ENCODE measurements at regions not wholly inside any gene's neighbourhood (a gene's known extent, or its start where the extent isn't known, plus 50 kb on each side); places are given as distances from the start of the nearest gene placed in this dataset.
A peak's percentile ranks its signal among the peaks of the same experiment; 100 is the strongest.

DNA sequence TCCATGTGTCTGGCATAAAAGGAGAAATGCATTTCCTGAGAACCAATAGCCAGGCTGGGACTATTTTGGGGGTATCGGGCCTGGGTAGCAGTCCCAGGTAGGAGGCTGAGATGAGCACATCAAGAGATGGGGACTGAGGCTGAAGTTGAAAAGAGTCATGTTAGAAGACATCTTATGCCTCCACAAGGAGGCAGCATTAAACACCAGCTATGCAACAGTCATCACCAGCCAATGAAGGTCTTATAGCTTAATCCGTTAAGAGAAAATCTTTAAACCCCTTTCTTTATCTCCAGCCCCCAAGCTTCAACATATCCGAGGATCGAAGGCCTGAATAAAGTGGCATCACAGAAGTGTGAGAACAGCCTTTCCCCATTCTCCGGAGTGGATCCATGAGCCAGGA, 640.7 kb upstream of the PTBP2 start:
- Histone ChIP-seq H3K4me2 (ENCODE audit: low read length) (no peak overlapping the region), H2AFZ (ENCODE audit: low read length) (no peak overlapping the region), H3K79me2 (ENCODE audit: insufficient read depth, low read depth, low read length) (no peaks in the 10 kb centered on the region), H3K4me1 (ENCODE audit: insufficient read depth, low read length, poor library complexity, severe bottlenecking) (no peaks in the 10 kb centered on the region), H3K27ac (ENCODE audit: low read depth, low read length, poor library complexity, severe bottlenecking) (no peak overlapping the region), H4K20me1 (ENCODE audit: insufficient read depth, low read length) (no peaks in the 10 kb centered on the region), H3K36me3 (ENCODE audit: insufficient read depth, low read length) (no peaks in the 10 kb centered on the region), H3K9me3 (ENCODE audit: low read length) (no peaks in the 10 kb centered on the region), H3K4me3 (ENCODE audit: low read depth, low read length, poor library complexity, severe bottlenecking) (no peak overlapping the region), H3K9me2 (ENCODE audit: insufficient read depth, low read length) (no peaks in the 10 kb centered on the region)
- no TSS peak for BruUV-seq (replicated peaks)
- peak; percentile 5 for DNase-seq (ENCODE audit: low spot score)
- ChIA-PET POLR2A (no interaction called here), CTCF (ENCODE audit: unreplicated experiment) (no interaction called here)
- TF ChIP-seq EZH2phosphoT487 (IDR thresholded peaks at IDR 0.05; ENCODE audit: borderline replicate concordance, low read depth, low read length) (no peak), CTCF (conservative IDR thresholded peaks at IDR 0.05; ENCODE audit: low read length) (0 out of 2 replicates have a peak, but pooled peaks have one; percentile 12)
- intact Hi-C loops (cut with micrococcal nuclease; ENCODE audit: unreplicated experiment) = no loop called here

DNA sequence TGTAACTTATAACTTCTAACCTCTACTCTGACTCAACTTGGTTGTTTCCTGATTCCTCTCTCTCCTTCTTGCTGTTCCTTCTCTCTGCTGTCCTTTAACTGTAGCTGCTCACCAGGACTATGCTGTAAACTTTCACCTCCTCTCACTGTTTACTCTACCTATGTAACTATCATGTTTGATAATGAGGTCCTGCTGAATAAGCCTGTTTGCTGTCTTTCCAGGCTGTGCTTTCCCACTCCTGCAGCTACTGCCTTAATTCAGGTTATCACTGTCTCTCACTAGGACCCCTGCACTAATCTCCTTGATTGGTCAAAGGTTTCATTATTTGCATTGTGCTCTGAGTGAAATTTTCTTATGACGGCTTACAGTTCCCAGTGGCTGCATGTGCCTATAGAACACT, 633.9 kb upstream of the PTBP2 start:
- ChIA-PET CTCF (ENCODE audit: unreplicated experiment) (no interaction called here), POLR2A (no interaction called here)
- no peaks in the 10 kb centered on the region for H3K79me2 ChIP-seq (ENCODE audit: insufficient read depth, low read depth, low read length)
- no peaks in the 10 kb centered on the region for H3K4me1 ChIP-seq (ENCODE audit: insufficient read depth, low read length, poor library complexity, severe bottlenecking)
- intact Hi-C loops (cut with micrococcal nuclease; ENCODE audit: unreplicated experiment) = no loop called here
- H3K4me2 ChIP-seq (ENCODE audit: low read length) = no peak overlapping the region
- no peak for TF ChIP-seq EZH2phosphoT487 (IDR thresholded peaks at IDR 0.05; ENCODE audit: borderline replicate concordance, low read depth, low read length)
- TF ChIP-seq CTCF (conservative IDR thresholded peaks at IDR 0.05; ENCODE audit: low read length) = no peak
- H2AFZ ChIP-seq (ENCODE audit: low read length) = no peak overlapping the region
- no peaks in the 10 kb centered on the region for H3K9me2 ChIP-seq (ENCODE audit: insufficient read depth, low read length)
- H3K36me3 ChIP-seq (ENCODE audit: insufficient read depth, low read length) = no peaks in the 10 kb centered on the region
- no peaks in the 10 kb centered on the region for H3K9me3 ChIP-seq (ENCODE audit: low read length)
- no peaks in the 10 kb centered on the region for H4K20me1 ChIP-seq (ENCODE audit: insufficient read depth, low read length)
- H3K27ac ChIP-seq (ENCODE audit: low read depth, low read length, poor library complexity, severe bottlenecking) = no peak overlapping the region
- no peak overlapping the region for H3K4me3 ChIP-seq (ENCODE audit: low read depth, low read length, poor library complexity, severe bottlenecking)
- BruUV-seq (replicated peaks) = no TSS peak
- no peak for DNase-seq (ENCODE audit: low spot score)

- CTCF ChIA-PET (ENCODE audit: unreplicated experiment) = no interaction called here
- Histone ChIP-seq H3K4me2 (ENCODE audit: low read length) (no peak overlapping the region), H3K9me3 (ENCODE audit: low read length) (no peaks in the 10 kb centered on the region), H3K36me3 (ENCODE audit: insufficient read depth, low read length) (no peaks in the 10 kb centered on the region), H3K27ac (ENCODE audit: low read depth, low read length, poor library complexity, severe bottlenecking) (no peak overlapping the region), H2AFZ (ENCODE audit: low read length) (no peak overlapping the region), H3K9me2 (ENCODE audit: insufficient read depth, low read length) (no peaks in the 10 kb centered on the region), H3K4me3 (ENCODE audit: low read depth, low read length, poor library complexity, severe bottlenecking) (no peak overlapping the region), H3K79me2 (ENCODE audit: insufficient read depth, low read depth, low read length) (no peaks in the 10 kb centered on the region), H4K20me1 (ENCODE audit: insufficient read depth, low read length) (no peaks in the 10 kb centered on the region), H3K4me1 (ENCODE audit: insufficient read depth, low read length, poor library complexity, severe bottlenecking) (no peaks in the 10 kb centered on the region)
- no TSS peak for BruUV-seq (replicated peaks)
- intact Hi-C loops (cut with micrococcal nuclease; ENCODE audit: unreplicated experiment) = no loop called here
- POLR2A ChIA-PET = no interaction called here
- DNase-seq (ENCODE audit: low spot score) = no peak
- TF ChIP-seq CTCF (conservative IDR thresholded peaks at IDR 0.05; ENCODE audit: low read length) (no peak), EZH2phosphoT487 (IDR thresholded peaks at IDR 0.05; ENCODE audit: borderline replicate concordance, low read depth, low read length) (no peak)
These were observed 631.5 kb upstream of the PTBP2 start for GRCh38 chr1:96090134-96090533.

All from OCI-LY7 (cell line).